ENCODE measurements at regions not wholly inside any gene's neighbourhood (a gene's known extent, or its start where the extent isn't known, plus 50 kb on each side); places are given as distances from the start of the nearest gene placed in this dataset.

DNA sequence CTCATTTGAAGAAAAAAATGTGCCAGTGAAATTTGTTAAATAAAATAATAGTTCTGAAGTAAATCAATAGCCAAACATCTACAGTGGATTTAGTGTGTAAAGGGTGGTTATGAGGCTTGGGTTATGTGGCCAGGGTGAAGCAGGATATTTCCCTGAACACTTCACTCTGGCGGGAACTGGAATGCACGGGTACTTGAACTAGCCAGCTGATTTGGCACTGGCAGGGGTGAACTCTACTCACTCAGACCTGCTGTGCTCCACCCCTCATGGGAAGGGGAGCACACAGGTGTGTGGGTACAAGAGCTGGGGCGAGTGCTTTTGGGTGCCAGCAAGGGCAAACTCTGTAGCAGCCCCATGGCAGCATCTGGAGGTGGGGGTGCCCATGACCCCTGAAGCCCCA lies 278.2 kb downstream of the CALCRL start:
- Histone ChIP-seq H3K36me3 (ENCODE audit: control insufficient read depth in 2 of 2, insufficient read depth in 1 of 2, low read length in 2 of 2) (no peaks in the 10 kb centered on the region), H3K9me3 (ENCODE audit: control insufficient read depth, insufficient read depth, low read depth, low read length) (no peaks in the 10 kb centered on the region), H3K27ac (ENCODE audit: extremely low read depth, low read depth, low read length) (no peak overlapping the region), H3K4me1 (ENCODE audit: control insufficient read depth, insufficient read depth, low read length) (no peaks in the 10 kb centered on the region), H3K4me3 (ENCODE audit: low read depth, low read length) (no peak overlapping the region)
- no peak for TF ChIP-seq YY1 (tag by site-specific recombination; IDR thresholded peaks at IDR 0.05)
- TF ChIP-seq ZNF433 (tag by site-specific recombination; IDR thresholded peaks at IDR 0.05; ENCODE audit: low read depth): no peak
- TF ChIP-seq BCL11B (tag by site-specific recombination; IDR thresholded peaks at IDR 0.05; ENCODE audit: low read depth): no peak
- TF ChIP-seq ZNF37A (tag by site-specific recombination; IDR thresholded peaks at IDR 0.05): no peak
- TF ChIP-seq ZNF701 (tag by site-specific recombination; IDR thresholded peaks at IDR 0.05): no peak
- TF ChIP-seq ZNF830 (tag by site-specific recombination; IDR thresholded peaks at IDR 0.05; ENCODE audit: low read depth): no peak
- ChIA-PET POLR2A (no interaction called here), CTCF (no interaction called here)

GRCh38 chr2:187168720-187169713 lies 279.0 kb downstream of the CALCRL start:
- TF ChIP-seq BCL11B (tag by site-specific recombination; IDR thresholded peaks at IDR 0.05; ENCODE audit: low read depth): no peak
- TF ChIP-seq ZNF521 (tag by site-specific recombination; IDR thresholded peaks at IDR 0.05): no peak
- TF ChIP-seq ZNF302 (tag by site-specific recombination; IDR thresholded peaks at IDR 0.05; ENCODE audit: low read depth): no peak
- CTCF ChIA-PET: no interaction called here
- POLR2A ChIA-PET: no interaction called here
- no peaks in the 10 kb centered on the region for H3K4me1 ChIP-seq (ENCODE audit: control insufficient read depth, insufficient read depth, low read length)
- H3K27ac ChIP-seq (ENCODE audit: extremely low read depth, low read depth, low read length): no peak overlapping the region
- no peaks in the 10 kb centered on the region for H3K36me3 ChIP-seq (ENCODE audit: control insufficient read depth in 2 of 2, insufficient read depth in 1 of 2, low read length in 2 of 2)
- H3K9me3 ChIP-seq (ENCODE audit: control insufficient read depth, insufficient read depth, low read depth, low read length): no peaks in the 10 kb centered on the region
- no peak overlapping the region for H3K4me3 ChIP-seq (ENCODE audit: low read depth, low read length)

- POLR2A ChIA-PET: no interaction called here
- no peaks in the 10 kb centered on the region for H3K4me1 ChIP-seq (ENCODE audit: control insufficient read depth, insufficient read depth, low read length)
- TF ChIP-seq ZFP3 (tag by site-specific recombination; IDR thresholded peaks at IDR 0.05; ENCODE audit: low read depth) (no peak), PRDM10 (tag by site-specific recombination; IDR thresholded peaks at IDR 0.05) (no peak), ZNF645 (tag by site-specific recombination; IDR thresholded peaks at IDR 0.05) (no peak), GLI2 (tag by site-specific recombination; IDR thresholded peaks at IDR 0.05; ENCODE audit: borderline replicate concordance, low read depth) (no peak), ZNF707 (tag by site-specific recombination; IDR thresholded peaks at IDR 0.05) (no peak), ZNF426 (tag by site-specific recombination; IDR thresholded peaks at IDR 0.05) (no peak), IKZF3 (tag by site-specific recombination; IDR thresholded peaks at IDR 0.05) (no peak)
- H3K36me3 ChIP-seq (ENCODE audit: control insufficient read depth in 2 of 2, insufficient read depth in 1 of 2, low read length in 2 of 2): no peaks in the 10 kb centered on the region
- CTCF ChIA-PET: interaction anchor here (0.5 to 1.5 kb wide), 2 partner anchors 8 to 1356 kb away, joined by 3 to 5 read pairs; no protein-coding TSS in a partner anchor
- H3K9me3 ChIP-seq (ENCODE audit: control insufficient read depth, insufficient read depth, low read depth, low read length): no peaks in the 10 kb centered on the region
- H3K27ac ChIP-seq (ENCODE audit: extremely low read depth, low read depth, low read length): no peak overlapping the region
- no peak overlapping the region for H3K4me3 ChIP-seq (ENCODE audit: low read depth, low read length)
These were observed 280.6 kb downstream of the CALCRL start for GRCh38 chr2:187167491-187167890.

Data from HEK293 (cell line).